ENCODE measurements at regions not wholly inside any gene's neighbourhood (a gene's known extent, or its start where the extent isn't known, plus 50 kb on each side); places are given as distances from the start of the nearest gene placed in this dataset.
A peak's percentile ranks its signal among the peaks of the same experiment; 100 is the strongest.

DNA sequence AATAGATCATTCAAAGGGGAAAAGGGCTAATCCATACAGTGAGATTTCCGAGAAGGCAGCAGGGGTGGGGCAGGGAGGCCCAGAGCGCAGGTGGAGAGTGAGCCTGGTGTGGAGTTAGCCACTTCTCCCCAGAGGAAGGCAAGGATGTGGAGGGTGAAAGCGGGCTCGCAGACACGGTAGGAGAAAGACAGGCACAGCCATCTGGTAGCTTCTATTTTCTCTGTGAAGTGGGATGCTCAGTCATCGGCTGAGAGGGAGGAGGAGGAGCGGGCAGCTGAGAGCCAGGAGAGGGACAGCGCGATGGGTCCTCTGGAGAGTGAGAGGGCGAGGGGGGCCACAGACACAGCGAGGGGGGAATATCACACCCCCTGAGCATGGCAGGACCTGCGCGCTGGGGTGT is 153.3 kb upstream of the NDUFV2 start:
- H3K4me1 ChIP-seq (ENCODE audit: insufficient read depth, low read length): peaks cover 66% of the 10 kb centered on the region
- ATAC-seq (no peak; the same call in 1 of the 2 replicates), DNase-seq (no peak)
- no peak for TF ChIP-seq EZH2phosphoT487 (IDR thresholded peaks at IDR 0.05; ENCODE audit: borderline replicate concordance, low read length)
- TF ChIP-seq EZH2 (IDR thresholded peaks at IDR 0.05; ENCODE audit: low read length, unreplicated experiment): no peak
- no peak for TF ChIP-seq CTCF (conservative IDR thresholded peaks at IDR 0.05; ENCODE audit: low read depth, low read length)
- H2AFZ ChIP-seq (ENCODE audit: low read length): peak overlapping the region; percentile 62
- H3K27ac ChIP-seq (ENCODE audit: low read length): peak overlapping the region; percentile 50
- H3K79me2 ChIP-seq (ENCODE audit: low read length): no peaks in the 10 kb centered on the region
- BruUV-seq (replicated peaks): no TSS peak
- H3K9me3 ChIP-seq (ENCODE audit: low read length): peaks cover 5% of the 10 kb centered on the region; the same call in 1 of the 2 replicates
- H3K4me3 ChIP-seq (ENCODE audit: low read length): peak overlapping the region; percentile 44
- H3K36me3 ChIP-seq (ENCODE audit: low read depth, low read length): no peaks in the 10 kb centered on the region; the same call in 1 of the 2 replicates
- H3K4me2 ChIP-seq (ENCODE audit: low read length): peak overlapping the region; percentile 70
- no peaks in the 10 kb centered on the region for H3K27me3 ChIP-seq (ENCODE audit: low read length)
- no peak overlapping the region for H3K9ac ChIP-seq (ENCODE audit: low read length)
- H3K9me2 ChIP-seq (replicated peaks; ENCODE audit: low read length): no peaks in the 10 kb centered on the region
- intact Hi-C loops (cut with micrococcal nuclease): loop anchor here (5.0 kb wide), 2 partner anchors 33 to 152 kb away; no protein-coding TSS in a partner anchor
- H3F3A ChIP-seq (ENCODE audit: low read length, unreplicated experiment): peaks cover 15% of the 10 kb centered on the region
- CTCF ChIA-PET: interaction anchor here (0.5 kb wide), 1 partner anchor 190 kb away, joined by 5 read pairs; no protein-coding TSS in a partner anchor
- H4K20me1 ChIP-seq (ENCODE audit: low read length): no peaks in the 10 kb centered on the region
- POLR2A ChIA-PET (ENCODE audit: unreplicated experiment): interaction anchor here (0.5 kb wide), 1 partner anchor 15 kb away, joined by 3 read pairs; no protein-coding TSS in a partner anchor

DNA sequence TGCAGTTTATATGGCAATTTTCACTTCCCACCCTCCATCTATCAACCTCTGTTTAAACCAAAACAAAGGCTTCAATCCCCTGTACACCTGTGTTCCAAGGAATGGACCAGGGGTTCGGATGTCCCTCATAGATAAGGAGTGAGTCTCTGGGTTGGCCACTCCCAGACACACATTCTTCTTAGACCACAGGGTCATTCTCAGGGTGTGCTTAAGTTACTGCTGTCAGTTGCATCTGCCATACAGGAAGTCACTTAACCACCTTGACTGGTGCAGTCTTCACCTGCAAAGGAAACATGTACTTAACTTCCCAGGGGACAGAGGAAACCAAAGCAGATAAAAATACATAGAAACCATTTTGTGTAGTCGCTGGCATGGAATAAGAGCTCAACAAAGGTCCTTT is 151.0 kb upstream of the NDUFV2 start:
- H3K9me3 ChIP-seq (ENCODE audit: low read length): peaks cover 3% of the 10 kb centered on the region; the same call in 1 of the 2 replicates
- no peak overlapping the region for H3K27ac ChIP-seq (ENCODE audit: low read length)
- TF ChIP-seq EZH2phosphoT487 (IDR thresholded peaks at IDR 0.05; ENCODE audit: borderline replicate concordance, low read length) (no peak), CTCF (conservative IDR thresholded peaks at IDR 0.05; ENCODE audit: low read depth, low read length) (no peak), EZH2 (IDR thresholded peaks at IDR 0.05; ENCODE audit: low read length, unreplicated experiment) (no peak)
- DNase-seq (peak; percentile 63), ATAC-seq (no peak; the same call in 1 of the 2 replicates)
- H3K79me2 ChIP-seq (ENCODE audit: low read length): no peaks in the 10 kb centered on the region
- no peak overlapping the region for H3K4me3 ChIP-seq (ENCODE audit: low read length)
- H3K36me3 ChIP-seq (ENCODE audit: low read depth, low read length): no peaks in the 10 kb centered on the region; the same call in 1 of the 2 replicates
- intact Hi-C loops (cut with micrococcal nuclease): no loop called here
- H2AFZ ChIP-seq (ENCODE audit: low read length): no peak overlapping the region
- H3K9me2 ChIP-seq (replicated peaks; ENCODE audit: low read length): no peaks in the 10 kb centered on the region
- H3F3A ChIP-seq (ENCODE audit: low read length, unreplicated experiment): peaks cover 7% of the 10 kb centered on the region
- H3K9ac ChIP-seq (ENCODE audit: low read length): no peak overlapping the region
- CTCF ChIA-PET: no interaction called here
- no TSS peak for BruUV-seq (replicated peaks)
- H4K20me1 ChIP-seq (ENCODE audit: low read length): no peaks in the 10 kb centered on the region
- H3K4me1 ChIP-seq (ENCODE audit: insufficient read depth, low read length): peaks cover 48% of the 10 kb centered on the region
- POLR2A ChIA-PET (ENCODE audit: unreplicated experiment): no interaction called here
- H3K4me2 ChIP-seq (ENCODE audit: low read length): no peak overlapping the region
- no peaks in the 10 kb centered on the region for H3K27me3 ChIP-seq (ENCODE audit: low read length)

DNA sequence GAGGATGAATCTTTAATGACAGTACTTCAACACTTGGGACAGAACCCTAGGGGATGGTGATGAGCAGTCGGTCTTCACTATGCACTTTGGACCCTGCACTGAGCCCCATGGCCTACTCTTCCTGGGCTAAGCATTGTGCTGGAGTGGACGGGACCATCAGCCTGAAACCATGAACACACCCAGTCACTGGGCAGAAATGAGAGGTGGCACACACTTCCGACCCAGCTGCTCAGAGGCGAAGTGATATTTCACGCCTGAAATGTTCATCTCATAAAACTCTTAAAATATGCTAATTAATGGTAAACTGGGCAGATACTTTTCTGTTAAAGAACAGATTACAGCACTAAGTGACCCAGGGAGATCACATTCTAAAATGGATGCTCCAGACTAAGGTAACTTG is 150.3 kb upstream of the NDUFV2 start:
- no peak overlapping the region for H3K4me3 ChIP-seq (ENCODE audit: low read length)
- H3K27me3 ChIP-seq (ENCODE audit: low read length): no peaks in the 10 kb centered on the region
- TF ChIP-seq EZH2phosphoT487 (IDR thresholded peaks at IDR 0.05; ENCODE audit: borderline replicate concordance, low read length) (no peak), CTCF (conservative IDR thresholded peaks at IDR 0.05; ENCODE audit: low read depth, low read length) (no peak)
- no peak overlapping the region for H3K4me2 ChIP-seq (ENCODE audit: low read length)
- H3K9me3 ChIP-seq (ENCODE audit: low read length): no peaks in the 10 kb centered on the region
- no peaks in the 10 kb centered on the region for H3K9me2 ChIP-seq (replicated peaks; ENCODE audit: low read length)
- ChIA-PET CTCF (no interaction called here), POLR2A (ENCODE audit: unreplicated experiment) (no interaction called here)
- ATAC-seq: no peak
- peaks cover 6% of the 10 kb centered on the region for H3F3A ChIP-seq (ENCODE audit: low read length, unreplicated experiment)
- no peak overlapping the region for H3K9ac ChIP-seq (ENCODE audit: low read length)
- no peak overlapping the region for H2AFZ ChIP-seq (ENCODE audit: low read length)
- peaks cover 48% of the 10 kb centered on the region for H3K4me1 ChIP-seq (ENCODE audit: insufficient read depth, low read length)
- H4K20me1 ChIP-seq (ENCODE audit: low read length): no peaks in the 10 kb centered on the region
- H3K36me3 ChIP-seq (ENCODE audit: low read depth, low read length): no peaks in the 10 kb centered on the region
- no peak overlapping the region for H3K27ac ChIP-seq (ENCODE audit: low read length)
- no TSS peak for BruUV-seq (replicated peaks)
- intact Hi-C loops (cut with micrococcal nuclease): no loop called here
- DNase-seq: no peak
- no peaks in the 10 kb centered on the region for H3K79me2 ChIP-seq (ENCODE audit: low read length)

Measured in PC-3 (cell line).